ENCODE measurements at regions not wholly inside any gene's neighbourhood (a gene's known extent, or its start where the extent isn't known, plus 50 kb on each side); places are given as distances from the start of the nearest gene placed in this dataset.
A peak's percentile ranks its signal among the peaks of the same experiment; 100 is the strongest.

- DNase-seq = no peak
Observed at GRCh38 chr7:132733860-132734259, 157.6 kb upstream of the PLXNA4 start.

DNA sequence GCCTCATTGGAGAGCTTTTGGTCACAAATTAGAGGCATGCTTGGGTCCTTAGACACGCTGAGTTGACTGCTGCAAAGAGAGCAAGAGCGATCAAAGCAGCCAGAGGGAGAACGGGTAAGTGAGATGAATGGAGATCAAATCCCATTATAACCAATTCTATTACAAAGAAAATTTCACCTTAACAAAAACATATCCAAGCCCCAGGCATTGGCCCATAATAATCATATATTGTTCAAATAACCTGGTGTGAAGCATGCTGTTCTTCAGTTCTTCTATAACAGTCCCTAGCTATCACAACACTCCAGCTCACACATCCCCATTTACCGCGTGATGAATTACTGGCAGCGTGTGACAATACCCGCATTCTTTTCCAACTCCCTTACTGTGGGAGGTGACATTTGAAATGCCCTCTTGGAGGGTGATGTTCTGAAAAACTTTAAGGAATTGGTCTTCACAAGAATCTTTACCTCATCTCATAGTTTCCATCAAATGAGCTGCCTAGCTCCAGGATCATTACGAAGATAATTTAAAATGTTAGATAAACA, 156.1 kb upstream of the PLXNA4 start:
- no peak for DNase-seq

GRCh38 chr7:132730105-132730504, 153.8 kb upstream of the PLXNA4 start:
- DNase-seq = no peak

- no peak for DNase-seq
Observed at GRCh38 chr7:132723506-132724081, 147.3 kb upstream of the PLXNA4 start.

DNA sequence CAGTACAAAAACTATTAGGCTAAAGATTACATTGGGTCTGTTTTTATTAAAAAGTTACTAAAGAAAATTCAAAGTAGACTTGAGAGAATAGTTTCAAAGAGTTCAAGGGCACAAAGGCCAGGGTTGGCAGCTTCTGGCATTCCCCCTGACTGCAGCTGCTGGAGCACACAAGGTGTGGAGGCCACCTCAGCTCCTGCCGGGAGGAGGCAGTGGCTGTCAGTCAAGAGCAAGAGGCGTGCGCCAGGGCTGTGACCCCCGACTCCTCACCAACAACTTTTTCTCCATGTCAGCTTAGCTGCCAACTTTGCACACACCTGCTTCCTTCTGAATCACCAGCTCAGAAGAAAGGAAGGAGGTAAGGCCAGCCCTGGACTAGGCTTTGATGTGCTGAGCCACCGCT, 144.6 kb upstream of the PLXNA4 start:
- DNase-seq = no peak

GRCh38 chr7:132713893-132714292, 137.6 kb upstream of the PLXNA4 start:
- DNase-seq = no peak

DNA sequence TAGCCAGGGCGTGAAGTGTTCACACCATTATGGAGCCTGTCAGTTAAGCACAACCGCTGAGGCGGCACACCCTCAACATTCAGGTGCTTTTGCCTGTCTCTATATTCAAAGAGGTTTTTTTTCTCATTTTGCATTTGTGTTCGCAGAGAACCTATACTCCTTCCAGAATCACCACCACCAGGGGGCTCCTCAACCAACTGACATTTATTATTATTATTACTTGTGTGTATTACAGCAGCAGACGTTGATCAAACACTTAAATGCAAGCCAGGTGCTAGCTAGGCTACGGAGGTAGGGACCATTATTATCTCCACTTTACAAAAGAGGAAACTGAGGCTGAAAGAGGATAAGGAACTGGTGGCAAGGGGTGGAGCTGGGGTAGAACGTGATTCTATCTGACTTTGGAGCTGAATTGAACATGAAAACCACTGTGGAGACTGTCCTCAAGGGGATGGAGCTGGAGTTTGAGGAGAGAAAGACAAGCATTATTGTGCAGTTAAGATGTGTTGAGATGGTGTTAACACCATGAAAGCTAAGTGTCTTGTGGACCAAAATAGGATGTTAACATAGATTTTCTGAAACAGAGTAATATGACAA, 133.8 kb upstream of the PLXNA4 start:
- peak; percentile 38 for DNase-seq

GRCh38 chr7:132708470-132708869, 132.2 kb upstream of the PLXNA4 start:
- DNase-seq = no peak

DNA sequence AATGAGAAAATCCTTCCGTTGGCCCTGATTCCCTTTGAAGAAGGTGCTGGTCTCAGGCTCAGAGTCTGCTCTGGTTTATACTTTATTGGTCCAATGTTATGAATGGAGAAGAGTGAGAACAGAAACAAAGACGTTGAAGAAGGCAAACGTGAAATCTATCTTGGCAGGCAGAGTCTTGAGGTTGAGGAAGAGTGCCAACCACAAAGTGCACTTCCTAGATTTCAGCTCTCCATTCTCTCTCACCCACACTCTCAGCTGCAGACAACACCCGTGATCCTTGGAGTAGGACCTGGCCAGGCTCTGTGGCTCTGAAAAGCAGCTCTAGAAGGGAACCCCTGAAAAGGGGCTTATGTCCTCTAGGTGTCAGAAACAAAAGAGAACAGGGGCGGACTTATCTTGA, 128.9 kb upstream of the PLXNA4 start:
- DNase-seq = peak; percentile 8

DNA sequence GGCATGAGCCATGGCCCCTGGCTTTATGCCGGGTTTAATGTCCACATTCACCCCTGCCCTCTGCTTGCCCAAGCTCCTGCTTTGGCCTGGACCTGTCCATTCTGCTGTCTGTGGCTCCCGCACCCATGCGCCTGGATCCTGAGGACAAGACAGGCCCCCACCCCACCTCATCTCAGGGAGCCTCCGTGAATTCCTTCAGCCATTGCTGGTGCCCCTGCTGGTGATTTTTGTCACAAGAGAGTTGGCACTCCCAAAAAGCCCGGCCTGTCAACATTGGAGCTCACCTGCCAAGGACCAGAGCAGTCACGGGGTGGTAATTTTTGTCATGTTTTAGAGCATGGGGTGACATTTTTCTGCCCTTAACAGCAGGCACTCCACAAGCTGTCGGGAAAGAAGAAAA, 127.5 kb upstream of the PLXNA4 start:
- no peak for DNase-seq

DNA sequence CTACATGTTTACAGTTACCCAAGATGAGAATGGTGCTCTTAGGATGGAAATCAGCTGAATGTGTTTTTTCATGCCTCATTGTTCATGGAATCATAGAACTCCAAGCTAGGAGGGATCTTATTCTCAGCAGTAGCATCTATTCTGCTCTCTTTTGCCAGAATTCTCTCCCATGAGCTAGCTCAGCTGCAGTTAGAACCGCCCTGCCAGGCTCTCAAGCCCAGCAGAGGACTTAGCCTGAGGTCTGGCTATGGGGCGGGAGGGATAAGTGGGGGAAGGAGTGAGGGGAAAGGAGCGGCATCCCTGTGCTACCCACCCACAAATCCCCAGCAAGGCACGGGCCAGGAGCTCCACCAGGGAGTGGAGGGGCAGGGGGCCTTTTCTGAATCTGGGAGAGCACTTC, 120.7 kb upstream of the PLXNA4 start:
- DNase-seq = no peak

DNA sequence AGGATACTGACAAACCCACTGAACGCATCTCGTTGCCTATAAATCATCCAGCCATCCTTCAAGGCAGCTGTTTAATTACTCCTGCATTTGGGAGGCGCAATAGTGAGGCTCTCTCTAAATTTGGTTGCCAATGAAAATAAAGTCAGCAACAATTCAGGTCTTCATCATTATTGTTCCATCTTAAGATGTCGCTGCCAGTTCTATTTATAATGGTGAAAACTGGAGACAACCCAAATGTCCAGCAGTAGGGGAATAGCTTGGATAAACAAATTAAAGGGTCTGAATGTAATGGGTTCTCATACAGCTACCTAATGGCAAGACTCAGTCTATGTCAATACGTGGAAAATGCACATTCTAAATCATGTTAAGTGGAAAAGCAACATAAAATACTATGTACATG, 120.1 kb upstream of the PLXNA4 start:
- no peak for DNase-seq

DNA sequence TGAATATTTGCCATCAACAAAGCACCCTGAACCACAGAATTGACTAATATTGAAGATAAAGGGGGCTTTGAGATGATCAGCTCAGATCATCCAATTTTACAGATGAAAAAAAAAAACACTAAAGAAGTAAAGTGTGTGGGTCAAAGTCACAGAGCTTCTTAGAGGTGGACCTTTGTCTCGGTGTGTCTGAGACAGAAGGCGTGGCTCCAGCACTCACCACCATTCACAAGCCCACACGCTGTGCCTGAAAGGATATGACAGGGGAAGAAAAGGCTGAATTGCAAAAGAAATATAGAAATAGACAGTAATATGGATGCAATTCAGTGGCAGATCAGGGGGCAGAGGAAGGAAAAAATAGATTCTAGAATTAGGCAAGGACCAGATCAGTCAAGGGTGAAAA, 114.9 kb upstream of the PLXNA4 start:
- no peak for DNase-seq

- DNase-seq = no peak
Observed at GRCh38 chr7:132690174-132690573, 113.9 kb upstream of the PLXNA4 start.

DNA sequence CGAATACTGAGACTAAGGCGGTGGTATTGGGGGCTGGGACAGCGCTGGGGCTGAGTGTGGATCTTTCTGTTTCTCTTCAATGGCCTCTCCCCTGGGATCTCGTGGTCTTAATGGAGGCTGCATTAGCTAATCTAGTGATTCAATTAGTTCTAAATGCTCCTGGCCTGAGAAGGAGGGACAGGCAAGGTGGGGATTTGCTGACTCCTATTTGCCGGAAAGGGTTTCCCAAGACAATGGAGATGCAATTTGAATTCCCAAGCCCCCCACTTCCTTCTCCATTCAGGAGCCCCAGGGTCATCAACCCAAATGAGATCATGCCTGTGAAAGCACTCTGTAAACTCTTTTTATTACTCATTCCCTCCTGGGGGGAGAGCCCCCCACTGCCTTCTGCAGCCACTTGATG, 111.7 kb upstream of the PLXNA4 start:
- DNase-seq = no peak

DNA sequence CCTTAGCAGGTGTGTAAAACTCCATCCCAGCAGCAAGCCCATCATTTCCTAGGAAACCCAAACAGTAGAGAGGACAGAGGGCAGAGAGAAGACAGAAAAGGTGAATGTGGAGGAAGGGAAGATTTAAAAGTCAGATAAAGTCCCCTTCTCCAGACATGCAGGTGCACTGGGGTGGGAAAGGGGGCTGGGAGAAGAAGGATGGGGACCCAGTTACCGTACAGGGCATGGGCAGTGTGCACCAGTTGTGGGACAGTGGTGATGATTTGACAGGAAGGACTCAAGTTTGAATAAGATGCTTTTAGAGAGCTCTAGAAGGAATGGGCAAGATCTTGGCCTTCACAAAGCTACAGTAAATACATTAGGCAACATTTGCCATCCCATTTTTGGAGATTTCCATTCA, 110.7 kb upstream of the PLXNA4 start:
- DNase-seq = no peak

- DNase-seq = no peak
Observed at GRCh38 chr7:132685277-132685676, 109.0 kb upstream of the PLXNA4 start.

- no peak for DNase-seq
Observed at GRCh38 chr7:132683896-132684690, 107.8 kb upstream of the PLXNA4 start.

- no peak for DNase-seq
Observed at GRCh38 chr7:132681951-132682350, 105.7 kb upstream of the PLXNA4 start.

GRCh38 chr7:132680590-132680989, 104.3 kb upstream of the PLXNA4 start:
- no peak for DNase-seq

- DNase-seq = no peak
Observed at GRCh38 chr7:132678656-132679055, 102.4 kb upstream of the PLXNA4 start.

DNA sequence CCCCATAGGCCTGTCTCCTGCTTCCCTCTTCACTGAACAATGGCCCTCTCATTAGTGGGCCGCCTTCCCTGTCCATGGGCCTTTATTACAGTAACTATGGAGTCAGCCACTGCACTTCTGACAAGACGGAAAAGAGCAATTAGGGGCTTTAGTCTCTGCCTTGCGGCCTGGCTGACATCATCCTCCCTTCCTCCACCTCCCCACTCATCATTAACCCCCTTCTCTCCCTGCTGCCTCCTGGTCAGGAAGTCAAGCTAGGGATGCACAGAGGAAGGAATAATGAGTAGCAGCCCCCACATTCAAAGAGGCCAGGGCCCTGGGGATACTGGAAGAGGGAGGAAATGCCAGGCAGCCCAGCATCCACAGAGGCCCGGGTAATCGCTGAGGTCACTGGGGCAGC, 101.6 kb upstream of the PLXNA4 start:
- DNase-seq = no peak

DNA sequence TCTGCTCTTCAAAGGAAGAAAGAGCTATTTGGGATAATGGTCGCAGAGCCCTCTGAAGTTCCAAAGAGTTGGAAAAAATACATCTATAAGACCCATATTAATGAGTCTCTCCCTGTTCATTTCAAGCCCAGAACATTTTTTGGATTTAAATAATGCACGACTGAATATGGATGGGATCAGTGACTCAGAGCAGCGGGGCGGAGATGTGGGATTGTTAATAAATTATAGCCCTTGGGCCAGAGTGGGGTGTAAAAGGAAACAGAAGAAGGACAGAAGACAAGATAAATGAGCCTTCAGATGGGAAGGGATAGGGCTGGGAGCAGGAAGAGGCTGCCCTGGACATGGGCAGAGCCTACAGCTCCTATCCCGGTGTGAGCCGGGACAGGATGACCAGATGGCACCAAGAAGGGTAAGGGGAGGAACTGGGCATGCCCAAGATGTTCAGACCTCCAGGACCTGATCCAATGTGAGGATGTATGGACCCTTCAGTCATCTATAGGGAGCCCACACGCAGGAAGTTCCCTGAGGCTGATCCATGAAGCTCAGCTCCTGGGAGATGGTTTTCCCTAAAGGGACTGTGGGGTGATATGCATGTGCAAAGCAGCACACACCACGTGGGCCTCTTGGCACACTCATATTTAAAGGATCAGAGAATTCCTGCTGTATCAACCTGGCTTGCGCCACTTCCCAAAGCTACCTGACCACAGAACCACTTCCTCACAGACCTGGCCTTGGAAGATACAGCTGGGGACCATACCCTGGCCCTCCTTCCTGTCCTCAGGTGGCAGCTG, 96.1 kb upstream of the PLXNA4 start:
- DNase-seq = no peak

All from hematopoietic multipotent progenitor cell treated with erythropoietin and hydrocortisone succinate and interleukin-3 and kit ligand, for 6 days (in vitro differentiated cells).